Esophagus muscularis mucosa (tissue), 3 donors: ENCODE measurements at regions not wholly inside any gene's neighbourhood (a gene's known extent, or its start where the extent isn't known, plus 50 kb on each side); places are given as distances from the start of the nearest gene placed in this dataset.

Experiments used
- CTCF ChIP-seq, 3 experiments: fragments of 200-600 bp in 2 of 3; fragments of 450-650 bp in 1 of 3; sonication (generic) in 2 of 3; IDR thresholded peaks; one replicate each; pipeline ENCODE4 v1.5.1; 2017 to 2019; ENCODE audit warnings: antibody characterized with exemption in 3 of 3, mild to moderate bottlenecking in 2 of 3, moderate library complexity in 1 of 3
- POLR2A ChIP-seq: fragments of 450-650 bp; IDR thresholded peaks from one replicate; pipeline ENCODE4 v1.6.1; 2017; ENCODE audit warnings: antibody characterized with exemption, moderate library complexity, mild to moderate bottlenecking, low read depth
- POLR2AphosphoS5 ChIP-seq, 2 donors: sonication (generic); formaldehyde crosslinking; IDR thresholded peaks; one replicate each; pipeline ENCODE4 v1.6.1; 2017; ENCODE audit warnings: antibody characterized with exemption in 2 of 2

GRCh38 chr2:145748927-145749326 lies 1229.0 kb upstream of the ZEB2 start:
- TF ChIP-seq POLR2A (no peak), CTCF (IDR thresholded peaks at IDR 0.05) (no peak), POLR2AphosphoS5 (IDR thresholded peaks at IDR 0.05) (no peak)
